Activated naive CD4-positive, alpha-beta T cell treated with anti-CD3 and anti-CD28 coated beads, Interleukin-2, amount 50 U/mL, for 72 hours (primary cell): ENCODE measurements at regions not wholly inside any gene's neighbourhood (a gene's known extent, or its start where the extent isn't known, plus 50 kb on each side); places are given as distances from the start of the nearest gene placed in this dataset.

ENCODE experiments used
- ATAC-seq, 2 donors: fragments of 150-1000 bp; cut with Tn5 transposase; 2 replicates each; pipeline ENCODE4 v1.10.0; 2021; ENCODE audit warnings: mild to moderate bottlenecking in 2 of 2, moderate library complexity in 2 of 2
- DNase-seq, 2 donors: peaks; one replicate each; pipeline ENCODE4 v3.0.0; 2021 to 2022; ENCODE audit warnings: low spot score in 2 of 2
- H3K27ac Mint-ChIP-seq, 2 donors: one replicate each; pipeline ENCODE4 v1.8.0; 2022; ENCODE audit warnings: mild to moderate bottlenecking in 2 of 2, mixed read lengths in 2 of 2
- H3K36me3 Mint-ChIP-seq, 2 donors: one replicate each; pipeline ENCODE4 v1.8.0; 2022; ENCODE audit warnings: mixed read lengths in 2 of 2
- H3K9me3 Mint-ChIP-seq, 2 donors: one replicate each; pipeline ENCODE4 v1.8.0; 2022; ENCODE audit warnings: mixed read lengths in 2 of 2

DNA sequence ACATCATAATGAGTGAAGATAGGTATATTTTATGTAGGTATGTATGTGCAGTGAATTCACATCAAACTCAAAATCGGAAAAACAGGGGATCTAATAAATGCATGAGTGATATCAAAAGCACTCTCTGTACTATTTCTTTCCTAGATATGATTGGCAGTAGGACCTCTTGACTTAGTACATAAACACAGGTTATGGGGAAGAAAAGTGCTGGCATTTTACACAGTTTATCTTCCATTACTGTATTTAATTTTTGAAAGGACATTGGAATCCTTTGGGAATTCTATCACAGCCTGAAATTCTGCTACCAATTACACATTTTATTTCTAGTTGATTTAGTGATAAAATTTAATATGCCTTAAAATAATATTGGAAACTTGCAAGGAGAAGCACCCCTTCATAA, 470.5 kb upstream of the ONECUT1 start:
- DNase-seq (no peak), ATAC-seq (no peak)
- Mint-ChIP-seq H3K9me3 (no peaks in the 10 kb centered on the region), H3K36me3 (no peaks in the 10 kb centered on the region), H3K27ac (no peak overlapping the region)

GRCh38 chr15:53256457-53256856, 466.3 kb upstream of the ONECUT1 start:
- ATAC-seq: no peak

DNA sequence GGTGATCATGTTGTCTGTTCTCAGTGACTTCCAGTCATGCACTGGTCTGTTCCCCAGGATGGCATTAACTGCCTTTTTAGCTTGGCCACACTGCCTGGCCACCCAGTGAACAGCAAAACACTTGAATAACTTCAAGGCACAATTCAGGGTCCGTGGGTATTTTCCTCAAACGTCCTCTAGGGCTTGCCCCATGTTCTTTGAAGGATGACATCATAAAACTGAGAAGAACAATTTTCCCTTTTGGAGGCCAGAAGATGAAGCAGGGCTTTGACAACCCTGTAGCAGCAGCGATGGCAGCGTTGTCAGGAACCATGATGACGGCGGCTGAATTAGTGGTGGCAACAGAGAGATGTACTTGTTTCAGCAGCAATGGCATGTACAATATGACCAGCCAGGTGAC, 465.9 kb upstream of the ONECUT1 start:
- DNase-seq (no peak), ATAC-seq (no peak)
- Mint-ChIP-seq H3K27ac (no peak overlapping the region), H3K9me3 (no peaks in the 10 kb centered on the region), H3K36me3 (no peaks in the 10 kb centered on the region)

More at GRCh38 chr15:53256457-53256856, 466.3 kb upstream of the ONECUT1 start:
- Mint-ChIP-seq H3K36me3 (no peaks in the 10 kb centered on the region), H3K27ac (no peak overlapping the region), H3K9me3 (no peaks in the 10 kb centered on the region)
- no peak for DNase-seq

DNA sequence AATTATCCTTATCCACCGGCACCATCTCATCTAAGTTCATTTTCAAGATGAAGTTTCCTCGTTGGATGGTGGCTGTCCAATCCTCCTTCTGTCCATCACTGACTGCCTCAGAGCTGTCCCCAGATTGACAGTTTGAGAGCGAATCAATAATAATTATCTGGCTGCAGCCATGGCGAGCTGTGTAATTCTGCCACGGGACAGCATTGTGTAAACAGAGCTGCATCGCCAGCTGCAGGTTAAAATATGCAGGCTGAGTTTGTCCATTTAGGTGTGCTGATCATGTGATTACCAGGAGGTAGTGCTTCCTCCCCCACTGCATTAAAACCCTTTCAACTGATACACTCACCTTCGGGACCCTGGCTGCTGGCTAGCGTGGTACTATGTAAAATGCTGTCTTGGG, 461.9 kb upstream of the ONECUT1 start:
- Mint-ChIP-seq H3K9me3 (no peaks in the 10 kb centered on the region), H3K36me3 (no peaks in the 10 kb centered on the region), H3K27ac (no peak overlapping the region)
- DNase-seq: no peak
- no peak for ATAC-seq

GRCh38 chr15:53251523-53251922, 461.4 kb upstream of the ONECUT1 start:
- DNase-seq: no peak
- no peaks in the 10 kb centered on the region for H3K9me3 Mint-ChIP-seq

GRCh38 chr15:53247041-53247708, 457.0 kb upstream of the ONECUT1 start:
- no peak for ATAC-seq
- no peaks in the 10 kb centered on the region for H3K36me3 Mint-ChIP-seq
- peaks cover 0 to 3% of the 10 kb centered on the region in 2 donors for H3K9me3 Mint-ChIP-seq
- no peak overlapping the region for H3K27ac Mint-ChIP-seq
- DNase-seq: no peak

More at GRCh38 chr15:53251523-53251922, 461.4 kb upstream of the ONECUT1 start:
- no peak for ATAC-seq
- H3K36me3 Mint-ChIP-seq: no peaks in the 10 kb centered on the region
- no peak overlapping the region for H3K27ac Mint-ChIP-seq

DNA sequence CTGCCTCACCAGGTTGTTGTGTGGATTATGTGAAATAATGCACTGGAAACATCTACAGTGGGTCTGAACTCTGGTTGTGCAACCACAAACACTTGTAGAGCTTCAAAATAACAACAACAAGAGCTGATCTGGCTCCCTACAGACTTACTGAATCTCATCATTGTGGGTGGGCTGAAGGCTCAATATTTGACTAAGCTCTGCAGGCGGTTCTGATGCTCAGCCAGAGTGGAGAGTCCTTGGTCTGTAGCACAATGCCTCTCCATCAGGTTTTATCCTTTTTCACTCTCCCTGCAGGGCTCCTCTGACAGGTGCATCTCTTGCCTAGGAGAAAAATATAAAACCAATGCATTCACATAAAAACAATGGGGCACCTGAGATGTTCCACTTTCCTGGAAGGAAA, 456.3 kb upstream of the ONECUT1 start:
- H3K9me3 Mint-ChIP-seq: peaks cover 0 to 3% of the 10 kb centered on the region in 2 donors
- ATAC-seq (no peak), DNase-seq (no peak)
- no peaks in the 10 kb centered on the region for H3K36me3 Mint-ChIP-seq
- no peak overlapping the region for H3K27ac Mint-ChIP-seq

DNA sequence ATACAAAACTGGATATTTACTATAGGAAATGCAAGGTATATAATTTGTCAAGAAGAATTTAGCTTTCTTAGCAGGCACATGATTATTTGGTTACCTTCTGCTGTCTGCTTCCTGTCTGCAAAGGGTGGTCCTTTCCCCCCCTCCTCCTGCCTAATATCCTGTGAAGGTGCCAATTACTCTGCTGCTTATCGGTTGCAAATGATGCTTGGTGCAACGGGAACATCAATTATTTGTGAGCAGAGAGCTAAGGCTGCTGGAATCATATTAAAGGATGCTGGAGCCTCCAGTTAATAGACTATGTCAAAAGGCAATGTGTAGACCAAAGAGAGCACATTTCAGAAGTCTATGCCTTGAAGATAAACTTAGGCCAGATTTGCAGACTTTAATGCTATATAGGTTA, 443.7 kb upstream of the ONECUT1 start:
- ATAC-seq (no peak), DNase-seq (no peak)
- no peak overlapping the region for H3K27ac Mint-ChIP-seq
- H3K9me3 Mint-ChIP-seq: no peaks in the 10 kb centered on the region
- H3K36me3 Mint-ChIP-seq: no peaks in the 10 kb centered on the region

GRCh38 chr15:53230473-53230872, 440.3 kb upstream of the ONECUT1 start:
- no peak for DNase-seq
- no peak for ATAC-seq
- Mint-ChIP-seq H3K27ac (no peak overlapping the region), H3K36me3 (no peaks in the 10 kb centered on the region), H3K9me3 (no peaks in the 10 kb centered on the region)

GRCh38 chr15:53226559-53226958, 436.4 kb upstream of the ONECUT1 start:
- H3K9me3 Mint-ChIP-seq: peaks cover 3 to 4% of the 10 kb centered on the region in 2 donors
- no peak overlapping the region for H3K27ac Mint-ChIP-seq
- DNase-seq (no peak), ATAC-seq (no peak)
- no peaks in the 10 kb centered on the region for H3K36me3 Mint-ChIP-seq

GRCh38 chr15:53225781-53226180, 435.6 kb upstream of the ONECUT1 start:
- DNase-seq (no peak), ATAC-seq (no peak)
- Mint-ChIP-seq H3K27ac (no peak overlapping the region), H3K9me3 (peaks cover 3 to 4% of the 10 kb centered on the region in 2 donors), H3K36me3 (no peaks in the 10 kb centered on the region)

GRCh38 chr15:53224371-53224770, 434.2 kb upstream of the ONECUT1 start:
- Mint-ChIP-seq H3K27ac (no peak overlapping the region), H3K36me3 (no peaks in the 10 kb centered on the region), H3K9me3 (peaks cover 3 to 4% of the 10 kb centered on the region in 2 donors)
- DNase-seq: no peak
- no peak for ATAC-seq

DNA sequence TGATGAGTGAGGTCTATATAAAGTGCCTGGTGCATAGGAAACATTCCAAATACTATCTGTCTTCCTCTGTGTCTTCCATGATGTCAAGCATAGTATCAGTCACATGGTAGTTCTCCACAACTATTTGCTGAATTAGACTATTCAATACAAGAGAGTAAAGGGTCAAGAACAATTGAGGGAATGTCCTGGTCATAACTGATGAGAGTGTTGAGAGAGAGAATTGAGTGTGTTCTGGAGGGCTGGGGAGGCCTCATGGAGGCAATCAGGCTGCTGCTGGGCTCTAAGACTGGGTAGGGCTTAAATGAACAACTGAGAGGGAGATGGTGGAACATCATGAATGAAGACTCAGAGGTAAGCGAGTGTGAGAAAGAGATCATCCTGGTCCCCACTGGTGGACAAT, 433.7 kb upstream of the ONECUT1 start:
- H3K27ac Mint-ChIP-seq: no peak overlapping the region
- no peak for ATAC-seq

DNA sequence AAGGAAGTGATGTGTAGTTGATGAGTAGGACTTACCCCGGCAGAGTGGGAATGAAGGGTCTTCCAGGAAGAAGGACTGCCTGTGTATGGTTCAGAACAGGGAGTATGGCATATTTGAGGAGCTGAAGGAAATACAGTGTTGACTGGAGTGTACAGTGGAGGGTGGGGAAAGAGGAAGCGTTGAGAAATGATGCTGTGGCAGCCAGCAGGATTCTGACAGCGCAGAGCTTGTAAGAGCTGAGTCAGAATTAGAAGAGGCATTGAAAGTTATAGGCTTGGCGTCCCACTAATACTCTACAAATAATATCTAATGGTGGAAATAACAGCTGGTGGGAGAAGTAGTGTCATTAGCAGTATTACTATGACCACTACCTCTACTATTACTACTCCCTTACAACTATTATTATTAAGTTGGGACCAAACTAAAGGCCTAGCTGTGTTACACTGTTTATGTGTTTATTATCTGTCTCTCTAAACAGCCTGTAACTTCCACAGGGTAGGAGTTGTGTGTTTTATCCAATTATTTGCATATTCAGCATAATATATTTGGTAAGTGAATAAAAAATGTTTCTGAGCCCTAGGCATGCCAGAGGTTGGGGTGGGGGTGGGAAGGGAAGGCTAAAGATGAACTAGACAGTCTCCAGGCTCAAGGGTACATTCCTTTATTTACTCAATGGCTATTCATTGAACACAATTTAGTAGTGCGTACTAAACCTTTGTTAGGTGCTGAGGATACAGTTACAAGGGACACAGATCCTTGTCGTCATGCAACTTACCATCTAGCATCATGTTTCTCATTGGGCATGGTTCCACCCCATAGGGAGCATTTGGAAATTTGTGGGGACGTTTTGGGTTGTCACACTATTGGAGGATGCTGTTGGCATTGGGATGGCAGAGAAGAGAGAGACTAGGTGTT, 428.8 kb upstream of the ONECUT1 start:
- H3K36me3 Mint-ChIP-seq: no peaks in the 10 kb centered on the region
- ATAC-seq: no peak
- no peak overlapping the region for H3K27ac Mint-ChIP-seq

More for the DNA sequence above, 433.7 kb upstream of the ONECUT1 start:
- Mint-ChIP-seq H3K36me3 (no peaks in the 10 kb centered on the region), H3K9me3 (peaks cover 3 to 4% of the 10 kb centered on the region in 2 donors)
- no peak for DNase-seq

GRCh38 chr15:53216036-53216435, 425.9 kb upstream of the ONECUT1 start:
- no peak for ATAC-seq
- DNase-seq: no peak
- H3K9me3 Mint-ChIP-seq: no peaks in the 10 kb centered on the region
- H3K27ac Mint-ChIP-seq: no peak overlapping the region
- no peaks in the 10 kb centered on the region for H3K36me3 Mint-ChIP-seq

More for the DNA sequence above, 428.8 kb upstream of the ONECUT1 start:
- no peak for DNase-seq
- peaks cover 3 to 4% of the 10 kb centered on the region in 2 donors for H3K9me3 Mint-ChIP-seq

DNA sequence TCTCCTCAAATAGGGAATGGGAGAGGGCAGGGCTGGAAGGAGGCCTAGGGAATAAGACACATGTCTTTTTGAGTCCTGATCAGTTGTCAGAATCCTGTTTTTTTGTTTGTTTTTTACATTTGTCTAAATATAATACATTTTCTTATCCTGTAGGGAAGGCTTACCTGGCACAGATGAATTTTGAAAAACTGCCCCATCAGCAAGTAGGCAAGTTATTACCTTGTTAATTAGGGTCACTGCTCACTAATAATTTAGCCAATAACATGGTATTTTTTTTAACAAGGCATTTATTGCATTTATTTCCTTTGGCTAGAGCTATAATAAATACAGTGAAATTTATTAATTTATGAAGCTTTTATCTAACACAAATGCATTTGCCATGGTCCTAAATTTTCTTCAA, 423.2 kb upstream of the ONECUT1 start:
- ATAC-seq (no peak), DNase-seq (no peak)
- Mint-ChIP-seq H3K36me3 (no peaks in the 10 kb centered on the region), H3K27ac (no peak overlapping the region), H3K9me3 (no peaks in the 10 kb centered on the region)

DNA sequence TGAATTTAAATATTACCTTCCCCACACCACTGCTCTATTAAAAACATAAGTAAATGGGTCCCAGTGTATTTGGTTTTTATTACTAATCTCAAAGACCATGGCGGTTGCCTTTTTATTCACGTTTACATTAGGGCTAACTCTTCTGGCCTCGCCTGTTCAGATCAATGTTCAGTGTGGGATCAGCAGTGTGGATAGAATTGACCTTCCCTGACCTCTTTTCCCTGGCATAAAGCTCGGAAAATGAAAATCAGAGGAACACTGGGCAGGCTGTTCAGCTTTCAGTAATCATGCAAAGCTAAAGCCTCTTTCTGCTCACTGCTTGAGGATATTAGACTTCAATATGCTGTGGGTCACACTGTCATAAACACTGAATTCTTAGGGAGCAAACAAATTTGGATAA, 422.6 kb upstream of the ONECUT1 start:
- no peak for ATAC-seq
- no peaks in the 10 kb centered on the region for H3K9me3 Mint-ChIP-seq
- H3K27ac Mint-ChIP-seq: no peak overlapping the region
- H3K36me3 Mint-ChIP-seq: no peaks in the 10 kb centered on the region
- DNase-seq: no peak

- ATAC-seq: no peak
- DNase-seq: no peak
- H3K27ac Mint-ChIP-seq: no peak overlapping the region
Observed at GRCh38 chr15:53210653-53211052, 420.5 kb upstream of the ONECUT1 start.

More at GRCh38 chr15:53210653-53211052, 420.5 kb upstream of the ONECUT1 start:
- Mint-ChIP-seq H3K36me3 (no peaks in the 10 kb centered on the region), H3K9me3 (peaks cover 0 to 4% of the 10 kb centered on the region in 2 donors)
